Neuronal stem cell (in vitro differentiated cells): ENCODE measurements at regions not wholly inside any gene's neighbourhood (a gene's known extent, or its start where the extent isn't known, plus 50 kb on each side); places are given as distances from the start of the nearest gene placed in this dataset.

ENCODE experiments used
- DNase-seq: peaks from one replicate; pipeline ENCODE4 v3.0.0-alpha.2; 2013; ENCODE audit warnings: low spot score
- H2AFZ ChIP-seq: one replicate; pipeline ENCODE4 v1.6.1; 2013; ENCODE audit warnings: mild to moderate bottlenecking, low read length, inconsistent platforms
- H2AK5ac ChIP-seq: 2 replicates; pipeline ENCODE4 v1.6.1; 2013; ENCODE audit warnings: low read depth, mild to moderate bottlenecking, inconsistent platforms, low read length, moderate library complexity, mixed read lengths
- H2BK120ac ChIP-seq: 2 replicates; pipeline ENCODE4 v1.6.1; 2013; ENCODE audit warnings: low read depth, mild to moderate bottlenecking, inconsistent platforms, low read length, moderate library complexity, mixed read lengths
- H2BK12ac ChIP-seq: one replicate; pipeline ENCODE4 v1.6.1; 2013; ENCODE audit warnings: low read length, inconsistent platforms
- H2BK15ac ChIP-seq: 2 replicates; pipeline ENCODE4 v1.6.1; 2013; ENCODE audit warnings: mild to moderate bottlenecking, low read length, inconsistent platforms, mixed read lengths
- H2BK5ac ChIP-seq: one replicate; pipeline ENCODE4 v1.6.1; 2013; ENCODE audit warnings: inconsistent platforms, mild to moderate bottlenecking, low read length, moderate library complexity
- H3K14ac ChIP-seq: one replicate; pipeline ENCODE4 v1.6.1; 2013; ENCODE audit warnings: low read length, inconsistent platforms
- H3K18ac ChIP-seq: 2 replicates; pipeline ENCODE4 v1.6.1; 2013; ENCODE audit warnings: low read length, inconsistent platforms
- H3K23ac ChIP-seq: 2 replicates; pipeline ENCODE4 v1.6.1; 2013; ENCODE audit warnings: low read depth, mild to moderate bottlenecking, mixed read lengths, low read length, inconsistent platforms; ENCODE audit not compliant: poor library complexity
- H3K27ac ChIP-seq: replicated peaks from 3 replicates; pipeline ENCODE4 v1.5.1; 2013; ENCODE audit warnings: low read length, inconsistent platforms
- H3K27me3 ChIP-seq, 3 experiments: 2 replicates each; pipeline ENCODE4 v1.6.1; 2013; ENCODE audit warnings: low read length in 3 of 3, mild to moderate bottlenecking in 2 of 3, inconsistent platforms in 1 of 3, low read depth in 1 of 3, mixed read lengths in 1 of 3, moderate library complexity in 1 of 3; ENCODE audit not compliant: control insufficient read depth in 3 of 3, insufficient read depth in 3 of 3
- H3K36me3 ChIP-seq, 2 donors: replicated peaks in 1 of 2; 2 replicates each; pipeline ENCODE4 v1.6.1; 2013; ENCODE audit warnings: low read length in 2 of 2; ENCODE audit not compliant: control insufficient read depth in 2 of 2, insufficient read depth in 2 of 2
- H3K4ac ChIP-seq: 2 replicates; pipeline ENCODE4 v1.6.1; 2013; ENCODE audit warnings: inconsistent platforms, mild to moderate bottlenecking, low read length, moderate library complexity
- H3K4me1 ChIP-seq, 2 donors: 1 replicate in 1 of 2; 2 replicates in 1 of 2; pipeline ENCODE4 v1.6.1; 2013; ENCODE audit warnings: low read length in 2 of 2, low read depth in 1 of 2; ENCODE audit not compliant: control insufficient read depth in 2 of 2, insufficient read depth in 1 of 2
- H3K4me2 ChIP-seq: one replicate; pipeline ENCODE4 v1.6.1; 2013; ENCODE audit warnings: mild to moderate bottlenecking, low read length, inconsistent platforms; ENCODE audit not compliant: insufficient read depth, poor library complexity, severe bottlenecking
- H3K4me3 ChIP-seq, 2 donors: 2 replicates each; pipeline ENCODE4 v1.5.1; 2013; ENCODE audit warnings: low read length in 2 of 2, mild to moderate bottlenecking in 2 of 2, inconsistent platforms in 1 of 2, moderate library complexity in 1 of 2
- H3K79me1 ChIP-seq: one replicate; pipeline ENCODE4 v1.6.1; 2013; ENCODE audit warnings: low read depth, mild to moderate bottlenecking, inconsistent platforms, low read length, moderate library complexity
- H3K9ac ChIP-seq: one replicate; pipeline ENCODE4 v1.6.1; 2013; ENCODE audit warnings: mild to moderate bottlenecking, low read depth, low read length, inconsistent platforms; ENCODE audit not compliant: poor library complexity
- H3K9me3 ChIP-seq, 2 donors: replicated peaks in 1 of 2; 2 replicates each; pipeline versions ENCODE3 to v1.6.1; 2013; ENCODE audit warnings: low read length in 2 of 2, mild to moderate bottlenecking in 2 of 2, inconsistent platforms in 1 of 2, low read depth in 1 of 2, mixed read lengths in 1 of 2, moderate library complexity in 1 of 2; ENCODE audit not compliant: control insufficient read depth in 2 of 2, insufficient read depth in 1 of 2
- H4K8ac ChIP-seq: one replicate; pipeline ENCODE4 v1.6.1; 2013; ENCODE audit warnings: low read depth, mild to moderate bottlenecking, inconsistent platforms, low read length, moderate library complexity
- H4K91ac ChIP-seq: one replicate; pipeline ENCODE4 v1.6.1; 2013; ENCODE audit warnings: low read length, low read depth, mild to moderate bottlenecking, inconsistent platforms; ENCODE audit not compliant: poor library complexity
- WGBS, 2 donors: extraction: QIAGEN DNeasy Blood & Tissue Kit; methylation state at CpG; one replicate each; pipeline ENCODE4 v1.1.7; 2013; ENCODE audit warnings: missing lambda C conversion rate in 2 of 2, mixed read lengths in 1 of 2; ENCODE audit not compliant: insufficient read length in 2 of 2, insufficient replicate concordance in 1 of 2; ENCODE audit errors: extremely low coverage in 2 of 2; 5-methylcytosine and 5-hydroxymethylcytosine counted together

- Histone ChIP-seq H2BK12ac (no peak overlapping the region), H3K4me2 (no peak overlapping the region), H3K18ac (no peak overlapping the region), H2BK5ac (no peak overlapping the region), H3K36me3 (no peaks in the 10 kb centered on the region), H3K4me3 (no peak overlapping the region), H2BK15ac (no peak overlapping the region), H4K91ac (no peak overlapping the region), H3K27ac (no peak overlapping the region), H2AK5ac (no peak overlapping the region), H3K9me3 (no peaks in the 10 kb centered on the region), H3K23ac (no peak overlapping the region), H3K4me1 (no peaks in the 10 kb centered on the region), H4K8ac (no peak overlapping the region), H3K9ac (no peak overlapping the region), H3K14ac (no peak overlapping the region), H3K79me1 (no peaks in the 10 kb centered on the region), H3K4ac (no peak overlapping the region), H2AFZ (no peak overlapping the region), H2BK120ac (no peak overlapping the region), H3K27me3 (no peaks in the 10 kb centered on the region)
- no CpG with 5 or more reads among the region's 4 CpGs for WGBS, 2 donors
- DNase-seq: no peak
Observed at GRCh38 chr22:34427436-34427835, 507.2 kb upstream of the LARGE1 start.

GRCh38 chr22:34427841-34428240, 507.6 kb upstream of the LARGE1 start:
- no peak overlapping the region for H3K23ac ChIP-seq
- no peaks in the 10 kb centered on the region for H3K79me1 ChIP-seq
- no peak overlapping the region for H2BK12ac ChIP-seq
- no CpG with 5 or more reads among the region's 1 CpG for WGBS, 2 donors
- no peak overlapping the region for H3K4ac ChIP-seq
- no peaks in the 10 kb centered on the region for H3K4me1 ChIP-seq
- no peaks in the 10 kb centered on the region for H3K27me3 ChIP-seq
- no peak overlapping the region for H3K4me3 ChIP-seq
- no peak overlapping the region for H2BK5ac ChIP-seq
- no peak overlapping the region for H3K14ac ChIP-seq
- no peak overlapping the region for H2AFZ ChIP-seq
- H3K18ac ChIP-seq: no peak overlapping the region
- no peak overlapping the region for H3K4me2 ChIP-seq
- H2BK120ac ChIP-seq: no peak overlapping the region
- no peak overlapping the region for H4K8ac ChIP-seq
- no peak overlapping the region for H3K9ac ChIP-seq
- no peak overlapping the region for H3K27ac ChIP-seq
- H3K36me3 ChIP-seq: no peaks in the 10 kb centered on the region
- H4K91ac ChIP-seq: no peak overlapping the region
- H2BK15ac ChIP-seq: no peak overlapping the region
- no peak overlapping the region for H2AK5ac ChIP-seq
- H3K9me3 ChIP-seq: no peaks in the 10 kb centered on the region
- no peak for DNase-seq

- H3K9ac ChIP-seq: no peak overlapping the region
- H4K91ac ChIP-seq: no peak overlapping the region
- no peak overlapping the region for H2AFZ ChIP-seq
- no peak overlapping the region for H2BK12ac ChIP-seq
- no peaks in the 10 kb centered on the region for H3K79me1 ChIP-seq
- H3K4me2 ChIP-seq: no peak overlapping the region
- H3K18ac ChIP-seq: peak overlapping the region; percentile 12
- no peak overlapping the region for H2BK15ac ChIP-seq
- H3K4ac ChIP-seq: no peak overlapping the region
- no peak overlapping the region for H3K27ac ChIP-seq
- no peak overlapping the region for H4K8ac ChIP-seq
- H3K27me3 ChIP-seq: no peaks in the 10 kb centered on the region
- H3K23ac ChIP-seq: no peak overlapping the region
- no peak overlapping the region for H3K4me3 ChIP-seq
- H3K4me1 ChIP-seq: no peaks in the 10 kb centered on the region
- DNase-seq: no peak
- whole genome bisulfite sequencing, 2 donors: no CpG with 5 or more reads among the region's 5 CpGs
- H2BK120ac ChIP-seq: no peak overlapping the region
- H2AK5ac ChIP-seq: no peak overlapping the region
- no peaks in the 10 kb centered on the region for H3K36me3 ChIP-seq
- no peaks in the 10 kb centered on the region for H3K9me3 ChIP-seq
- no peak overlapping the region for H3K14ac ChIP-seq
- H2BK5ac ChIP-seq: no peak overlapping the region
Observed at GRCh38 chr22:34429314-34429713, 509.0 kb upstream of the LARGE1 start.

DNA sequence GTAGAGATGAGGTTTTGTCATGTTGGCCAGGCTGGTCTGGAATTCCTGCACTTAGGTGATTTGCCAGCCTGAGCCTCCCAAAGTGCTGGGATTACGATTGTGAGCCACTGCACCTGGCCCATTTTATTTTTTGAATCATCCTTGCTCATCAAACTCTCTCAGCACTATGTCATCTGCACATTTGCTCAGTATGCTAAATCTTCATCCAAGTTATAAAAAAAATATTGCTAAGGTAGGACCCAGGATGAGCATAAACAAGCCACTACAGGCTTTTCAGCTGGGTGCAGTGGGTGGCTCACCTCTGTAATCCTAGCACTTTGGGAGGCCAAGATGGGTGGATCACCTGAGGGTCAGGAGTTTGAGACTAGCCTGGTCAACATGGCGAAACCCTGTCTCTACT, 510.1 kb upstream of the LARGE1 start:
- Histone ChIP-seq H2AK5ac (no peak overlapping the region), H3K23ac (no peak overlapping the region), H3K14ac (no peak overlapping the region), H3K27ac (no peak overlapping the region), H3K79me1 (no peaks in the 10 kb centered on the region), H3K9ac (no peak overlapping the region), H3K4me1 (no peaks in the 10 kb centered on the region), H2BK15ac (no peak overlapping the region), H3K36me3 (no peaks in the 10 kb centered on the region), H2BK5ac (no peak overlapping the region), H3K4ac (no peak overlapping the region), H3K27me3 (no peaks in the 10 kb centered on the region), H2BK12ac (no peak overlapping the region), H2BK120ac (no peak overlapping the region), H4K8ac (no peak overlapping the region), H3K18ac (no peak overlapping the region), H4K91ac (no peak overlapping the region), H3K9me3 (no peaks in the 10 kb centered on the region), H3K4me2 (no peak overlapping the region), H3K4me3 (no peak overlapping the region), H2AFZ (no peak overlapping the region)
- WGBS, 2 donors: no CpG with 5 or more reads among the region's 2 CpGs
- no peak for DNase-seq
